Caco-2 (cell line): ENCODE measurements at regions not wholly inside any gene's neighbourhood (a gene's known extent, or its start where the extent isn't known, plus 50 kb on each side); places are given as distances from the start of the nearest gene placed in this dataset.

Source experiments
- BruUV-seq: library from RNA; stranded (reverse); fragments of 400-500 nt; replicated peaks from 2 replicates; lab custom pipeline; 2021; lab: Mats Ljungman, UMichigan
- CTCF ChIA-PET: fragments of 300-600 bp; sonication (Branson Sonifier 250); formaldehyde crosslinking; loops from one replicate; lab custom pipeline; 2022; ENCODE audit warnings: antibody characterized with exemption; lab: Charles Lee
- POLR2A ChIA-PET: fragments of 300-600 bp; sonication (Branson Sonifier 250); formaldehyde crosslinking; loops from one replicate; lab custom pipeline; 2022; ENCODE audit warnings: antibody characterized with exemption; lab: Charles Lee
- DNase-seq, 2 experiments: peaks; one replicate each; pipeline versions ENCODE4 v3.0.0 to v3.0.0-alpha.2; 2020 to 2022
- H3K27me3 ChIP-seq: replicated peaks from 2 replicates; pipeline ENCODE4 v1.6.0; 2011; ENCODE audit warnings: low read length; ENCODE audit not compliant: control insufficient read depth, insufficient read depth
- H3K36me3 ChIP-seq: 2 replicates; pipeline ENCODE4 v1.5.1; 2011; ENCODE audit warnings: low read length; ENCODE audit not compliant: control insufficient read depth, insufficient read depth
- H3K4me1 ChIP-seq: fragments of 250-450 bp; sonication (Bioruptor Pico); 2 replicates; pipeline ENCODE4 v1.5.1; 2020; ENCODE audit warnings: mild to moderate bottlenecking
- H3K4me3 ChIP-seq: 2 replicates; pipeline ENCODE4 v1.5.1; 2011; ENCODE audit warnings: low read depth, mild to moderate bottlenecking, control low read depth, low read length
- H3K9me3 ChIP-seq: fragments of 250-450 bp; sonication (Bioruptor Pico); 2 replicates; pipeline ENCODE4 v1.5.1; 2020; ENCODE audit warnings: mild to moderate bottlenecking, moderate library complexity
- H3K27ac Mint-ChIP-seq: one replicate; pipeline ENCODE4 v1.8.0; 2022; ENCODE audit warnings: mixed read lengths; ENCODE audit not compliant: unreplicated experiment
- H3K27me3 Mint-ChIP-seq: one replicate; pipeline ENCODE4 v1.8.0; 2022; ENCODE audit warnings: mixed read lengths; ENCODE audit not compliant: insufficient read depth, unreplicated experiment
- H3K36me3 Mint-ChIP-seq: one replicate; pipeline ENCODE4 v1.8.0; 2022; ENCODE audit warnings: mild to moderate bottlenecking, mixed read lengths; ENCODE audit not compliant: insufficient read depth, unreplicated experiment
- H3K4me1 Mint-ChIP-seq: one replicate; pipeline ENCODE4 v1.8.0; 2022; ENCODE audit warnings: low read depth, mixed read lengths; ENCODE audit not compliant: unreplicated experiment
- H3K4me3 Mint-ChIP-seq: one replicate; pipeline ENCODE4 v1.8.0; 2022; ENCODE audit warnings: mild to moderate bottlenecking, moderate library complexity, mixed read lengths; ENCODE audit not compliant: unreplicated experiment
- H3K9me3 Mint-ChIP-seq: one replicate; pipeline ENCODE4 v1.8.0; 2022; ENCODE audit warnings: mixed read lengths; ENCODE audit not compliant: unreplicated experiment
- CTCF ChIP-seq, 2 experiments: fragments of 200-600 bp in 1 of 2; IDR thresholded peaks; 1 replicate in 1 of 2; 2 replicates in 1 of 2; pipeline versions ENCODE4 v1.5.1 to v1.8.0; 2011 to 2022; ENCODE audit warnings: antibody characterized with exemption in 1 of 2, control low read depth in 1 of 2, inconsistent platforms in 1 of 2, low read depth in 1 of 2, low read length in 1 of 2, mild to moderate bottlenecking in 1 of 2, moderate library complexity in 1 of 2; ENCODE audit not compliant: insufficient read depth in 1 of 2, severe bottlenecking in 1 of 2, unreplicated experiment in 1 of 2
- intact Hi-C: fragments of 100-400 bp; cut with micrococcal nuclease; formaldehyde crosslinking; loops from one replicate; pipeline ENCODE4 v1.10.0; 2022; ENCODE audit not compliant: unreplicated experiment

- ChIA-PET POLR2A (interaction anchor here (0.6 kb wide), 1 partner anchor 213 kb away, joined by 3 read pairs; no protein-coding TSS in a partner anchor), CTCF (no interaction called here)
- Histone ChIP-seq H3K36me3 (no peaks in the 10 kb centered on the region), H3K4me3 (no peak overlapping the region), H3K27me3 (no peaks in the 10 kb centered on the region), H3K4me1 (peaks cover 1% of the 10 kb centered on the region; the same call in 1 of the 2 replicates), H3K9me3 (no peaks in the 10 kb centered on the region)
- DNase-seq, result no peak
- Mint-ChIP-seq H3K27me3 (no peaks in the 10 kb centered on the region), H3K36me3 (peaks cover 7% of the 10 kb centered on the region), H3K27ac (no peak overlapping the region), H3K4me3 (no peak overlapping the region), H3K9me3 (no peaks in the 10 kb centered on the region), H3K4me1 (peaks cover 1% of the 10 kb centered on the region)
- no TSS peak for BruUV-seq
- intact Hi-C loops, result no loop called here
- no peak for TF ChIP-seq CTCF (IDR thresholded peaks at IDR 0.05; ENCODE audit: insufficient read depth in 1 of 2, low read depth in 1 of 2, low read length in 1 of 2, severe bottlenecking in 1 of 2, unreplicated experiment in 1 of 2)
Observed at GRCh38 chr13:50682002-50682401, 161.5 kb downstream of the DLEU7 start.

GRCh38 chr13:50682966-50683365, 160.5 kb downstream of the DLEU7 start:
- Mint-ChIP-seq H3K27ac (no peak overlapping the region), H3K4me1 (no peaks in the 10 kb centered on the region), H3K4me3 (no peak overlapping the region), H3K36me3 (peaks cover 7% of the 10 kb centered on the region), H3K27me3 (no peaks in the 10 kb centered on the region), H3K9me3 (no peaks in the 10 kb centered on the region)
- no peaks in the 10 kb centered on the region for H3K27me3 ChIP-seq
- TF ChIP-seq CTCF (IDR thresholded peaks at IDR 0.05; ENCODE audit: insufficient read depth in 1 of 2, low read depth in 1 of 2, low read length in 1 of 2, severe bottlenecking in 1 of 2, unreplicated experiment in 1 of 2), result no peak
- H3K4me3 ChIP-seq, result no peak overlapping the region
- POLR2A ChIA-PET, result no interaction called here
- CTCF ChIA-PET, result no interaction called here
- intact Hi-C loops, result no loop called here
- H3K36me3 ChIP-seq, result no peaks in the 10 kb centered on the region
- no peaks in the 10 kb centered on the region for H3K9me3 ChIP-seq
- no peak for DNase-seq
- no TSS peak for BruUV-seq
- H3K4me1 ChIP-seq, result no peaks in the 10 kb centered on the region

- H3K4me3 Mint-ChIP-seq, result no peak overlapping the region
- intact Hi-C loops, result no loop called here
- no peaks in the 10 kb centered on the region for H3K36me3 Mint-ChIP-seq
- H3K27me3 Mint-ChIP-seq, result no peaks in the 10 kb centered on the region
- H3K4me1 Mint-ChIP-seq, result no peaks in the 10 kb centered on the region
- POLR2A ChIA-PET, result no interaction called here
- no peaks in the 10 kb centered on the region for H3K4me1 ChIP-seq
- no peak overlapping the region for H3K27ac Mint-ChIP-seq
- no peak for TF ChIP-seq CTCF (IDR thresholded peaks at IDR 0.05; ENCODE audit: insufficient read depth in 1 of 2, low read depth in 1 of 2, low read length in 1 of 2, severe bottlenecking in 1 of 2, unreplicated experiment in 1 of 2)
- H3K36me3 ChIP-seq, result no peaks in the 10 kb centered on the region
- no peaks in the 10 kb centered on the region for H3K9me3 Mint-ChIP-seq
- no peaks in the 10 kb centered on the region for H3K27me3 ChIP-seq
- no peak overlapping the region for H3K4me3 ChIP-seq
- H3K9me3 ChIP-seq, result no peaks in the 10 kb centered on the region
- no peak for DNase-seq
- BruUV-seq, result no TSS peak
- CTCF ChIA-PET, result no interaction called here
Observed at GRCh38 chr13:50684366-50684765, 159.1 kb downstream of the DLEU7 start.
